ENCODE measurements at regions not wholly inside any gene's neighbourhood (a gene's known extent, or its start where the extent isn't known, plus 50 kb on each side); places are given as distances from the start of the nearest gene placed in this dataset.

GRCh38 chr17:55572139-55572538 is 60.9 kb upstream of the SMIM36 start:
- H3K36me3 Mint-ChIP-seq (ENCODE audit: low read depth): no peaks in the 10 kb centered on the region
- peaks cover 4% of the 10 kb centered on the region for H3K27me3 Mint-ChIP-seq (ENCODE audit: low read depth)
- H3K9me3 Mint-ChIP-seq: no peaks in the 10 kb centered on the region
- no peak overlapping the region for H3K27ac Mint-ChIP-seq (ENCODE audit: unreplicated experiment)
- TF ChIP-seq CTCF (conservative IDR thresholded peaks at IDR 0.05): no peak
- H3K4me3 Mint-ChIP-seq: no peak overlapping the region
- H3K4me1 Mint-ChIP-seq: no peaks in the 10 kb centered on the region
- DNase-seq (ENCODE audit: low read depth, low spot score): no peak

- peaks cover 7% of the 10 kb centered on the region for H3K27me3 Mint-ChIP-seq (ENCODE audit: low read depth)
- no peak overlapping the region for H3K27ac Mint-ChIP-seq (ENCODE audit: unreplicated experiment)
- no peaks in the 10 kb centered on the region for H3K36me3 Mint-ChIP-seq (ENCODE audit: low read depth)
- H3K9me3 Mint-ChIP-seq: no peaks in the 10 kb centered on the region
- H3K4me1 Mint-ChIP-seq: no peaks in the 10 kb centered on the region
- no peak for DNase-seq (ENCODE audit: low read depth, low spot score)
- TF ChIP-seq CTCF (conservative IDR thresholded peaks at IDR 0.05): no peak
- H3K4me3 Mint-ChIP-seq: no peak overlapping the region
These were observed 59.8 kb upstream of the SMIM36 start for GRCh38 chr17:55571095-55571494.

- TF ChIP-seq CTCF (conservative IDR thresholded peaks at IDR 0.05): no peak
- Mint-ChIP-seq H3K4me3 (no peak overlapping the region), H3K9me3 (no peaks in the 10 kb centered on the region), H3K27ac (ENCODE audit: unreplicated experiment) (no peak overlapping the region), H3K36me3 (ENCODE audit: low read depth) (no peaks in the 10 kb centered on the region), H3K4me1 (no peaks in the 10 kb centered on the region), H3K27me3 (ENCODE audit: low read depth) (peaks cover 7% of the 10 kb centered on the region)
- no peak for DNase-seq (ENCODE audit: low read depth, low spot score)
These were observed 59.1 kb upstream of the SMIM36 start for GRCh38 chr17:55570391-55570790.

GRCh38 chr17:55567240-55568214 is 56.3 kb upstream of the SMIM36 start:
- Mint-ChIP-seq H3K4me1 (no peaks in the 10 kb centered on the region), H3K27ac (ENCODE audit: unreplicated experiment) (peak overlapping the region; percentile 40), H3K27me3 (ENCODE audit: low read depth) (peaks cover 5% of the 10 kb centered on the region), H3K4me3 (no peak overlapping the region), H3K9me3 (no peaks in the 10 kb centered on the region), H3K36me3 (ENCODE audit: low read depth) (no peaks in the 10 kb centered on the region)
- no peak for DNase-seq (ENCODE audit: low read depth, low spot score)
- TF ChIP-seq CTCF (conservative IDR thresholded peaks at IDR 0.05): no peak

GRCh38 chr17:55564081-55564480 is 52.8 kb upstream of the SMIM36 start:
- H3K4me3 Mint-ChIP-seq: no peak overlapping the region
- no peaks in the 10 kb centered on the region for H3K4me1 Mint-ChIP-seq
- peaks cover 5% of the 10 kb centered on the region for H3K27me3 Mint-ChIP-seq (ENCODE audit: low read depth)
- no peak for TF ChIP-seq CTCF (conservative IDR thresholded peaks at IDR 0.05)
- peaks cover 2% of the 10 kb centered on the region for H3K9me3 Mint-ChIP-seq
- no peak overlapping the region for H3K27ac Mint-ChIP-seq (ENCODE audit: unreplicated experiment)
- DNase-seq (ENCODE audit: low read depth, low spot score): no peak
- no peaks in the 10 kb centered on the region for H3K36me3 Mint-ChIP-seq (ENCODE audit: low read depth)

All from neural crest cell (in vitro differentiated cells).